ENCODE measurements at regions not wholly inside any gene's neighbourhood (a gene's known extent, or its start where the extent isn't known, plus 50 kb on each side); places are given as distances from the start of the nearest gene placed in this dataset.
A peak's percentile ranks its signal among the peaks of the same experiment; 100 is the strongest.

- no peak for DNase-seq
Measured at GRCh38 chr10:91335147-91335546, 75.0 kb upstream of the HECTD2 start.

DNA sequence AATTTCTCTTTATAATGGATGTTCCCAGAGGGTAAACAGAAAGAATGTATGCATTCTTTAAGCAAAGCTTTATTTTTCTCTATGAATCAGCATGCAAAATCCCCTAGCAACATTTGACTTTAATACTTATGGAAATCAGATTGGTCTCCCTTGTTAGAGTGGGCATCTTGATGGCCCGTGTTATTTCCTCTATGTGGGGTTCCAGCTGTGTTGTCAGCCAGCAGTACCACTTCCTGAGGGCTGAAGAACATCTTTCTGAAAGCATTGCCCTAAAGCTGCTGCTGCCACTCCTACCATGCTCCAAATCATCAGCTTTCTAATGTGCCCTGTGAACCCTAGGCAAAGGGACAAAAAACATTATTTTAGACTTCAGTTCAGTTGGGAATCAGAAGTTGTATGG is 70.4 kb upstream of the HECTD2 start:
- DNase-seq: no peak

- DNase-seq: no peak
Measured at GRCh38 chr10:91340613-91341362, 69.4 kb upstream of the HECTD2 start.

- no peak for DNase-seq
Measured at GRCh38 chr10:91341686-91342085, 68.5 kb upstream of the HECTD2 start.

DNA sequence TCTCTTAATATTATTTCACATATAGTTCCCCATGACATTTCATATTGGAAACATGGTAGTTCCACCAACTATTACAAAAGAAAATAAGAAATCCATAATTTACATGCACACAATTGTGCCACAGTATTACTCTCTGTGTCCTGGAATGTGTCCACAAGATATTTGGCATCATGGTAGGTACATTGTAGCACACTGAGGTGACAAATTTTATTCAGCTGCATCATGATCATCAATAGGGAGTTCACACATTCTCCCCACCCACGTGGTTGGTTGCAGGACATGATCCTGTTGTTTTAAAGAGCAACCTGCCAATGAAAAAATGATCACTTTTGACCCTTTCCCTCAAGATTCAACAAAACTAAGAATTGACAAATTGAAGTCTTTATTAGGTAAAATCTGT is 67.1 kb upstream of the HECTD2 start:
- DNase-seq: no peak

GRCh38 chr10:91344117-91344856 is 65.9 kb upstream of the HECTD2 start:
- DNase-seq: no peak

- no peak for DNase-seq
Measured at GRCh38 chr10:91345716-91346115, 64.4 kb upstream of the HECTD2 start.

GRCh38 chr10:91347529-91347928 is 62.6 kb upstream of the HECTD2 start:
- no peak for DNase-seq

- DNase-seq: peak; percentile 4
Measured at GRCh38 chr10:91349381-91349780, 60.8 kb upstream of the HECTD2 start.

DNA sequence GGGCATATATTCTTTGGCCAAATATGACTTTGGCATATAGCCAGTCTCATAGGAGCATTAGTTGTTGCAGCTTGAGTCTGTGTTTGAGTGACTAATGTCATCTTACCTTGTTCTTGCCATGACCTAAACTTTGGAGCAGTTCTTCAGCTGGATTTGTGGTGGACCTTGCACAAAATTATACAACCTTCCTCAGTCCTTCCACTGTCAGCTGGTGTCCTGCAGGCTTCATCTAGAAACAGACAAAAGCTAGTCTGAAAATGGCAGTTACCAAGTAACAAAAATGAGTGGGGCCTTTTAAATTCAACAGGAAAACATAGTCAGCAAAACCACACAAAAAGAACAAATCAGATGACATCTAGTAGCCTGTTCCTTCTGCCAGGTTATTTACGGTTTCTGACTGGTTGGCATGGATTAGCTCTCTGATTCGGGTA is 59.5 kb upstream of the HECTD2 start:
- DNase-seq: no peak

DNA sequence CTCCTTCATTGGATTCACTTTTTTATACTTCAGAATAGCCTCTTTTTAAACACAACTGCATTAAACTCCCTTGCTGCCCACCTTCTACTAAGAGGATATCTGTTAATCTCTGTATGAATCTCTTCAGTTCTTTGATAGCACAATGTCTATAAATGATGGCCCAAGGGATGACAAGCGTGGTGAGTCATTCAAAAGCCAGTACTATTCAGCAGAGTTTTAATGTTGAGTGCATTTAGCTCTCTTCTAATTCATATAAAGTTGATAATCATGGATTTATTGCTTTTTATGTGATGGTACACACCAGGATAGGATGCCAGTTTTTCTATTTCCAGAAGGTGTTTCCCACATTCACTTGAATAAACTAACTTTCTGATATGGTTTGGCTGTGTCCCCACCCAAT is 57.4 kb upstream of the HECTD2 start:
- no peak for DNase-seq

DNA sequence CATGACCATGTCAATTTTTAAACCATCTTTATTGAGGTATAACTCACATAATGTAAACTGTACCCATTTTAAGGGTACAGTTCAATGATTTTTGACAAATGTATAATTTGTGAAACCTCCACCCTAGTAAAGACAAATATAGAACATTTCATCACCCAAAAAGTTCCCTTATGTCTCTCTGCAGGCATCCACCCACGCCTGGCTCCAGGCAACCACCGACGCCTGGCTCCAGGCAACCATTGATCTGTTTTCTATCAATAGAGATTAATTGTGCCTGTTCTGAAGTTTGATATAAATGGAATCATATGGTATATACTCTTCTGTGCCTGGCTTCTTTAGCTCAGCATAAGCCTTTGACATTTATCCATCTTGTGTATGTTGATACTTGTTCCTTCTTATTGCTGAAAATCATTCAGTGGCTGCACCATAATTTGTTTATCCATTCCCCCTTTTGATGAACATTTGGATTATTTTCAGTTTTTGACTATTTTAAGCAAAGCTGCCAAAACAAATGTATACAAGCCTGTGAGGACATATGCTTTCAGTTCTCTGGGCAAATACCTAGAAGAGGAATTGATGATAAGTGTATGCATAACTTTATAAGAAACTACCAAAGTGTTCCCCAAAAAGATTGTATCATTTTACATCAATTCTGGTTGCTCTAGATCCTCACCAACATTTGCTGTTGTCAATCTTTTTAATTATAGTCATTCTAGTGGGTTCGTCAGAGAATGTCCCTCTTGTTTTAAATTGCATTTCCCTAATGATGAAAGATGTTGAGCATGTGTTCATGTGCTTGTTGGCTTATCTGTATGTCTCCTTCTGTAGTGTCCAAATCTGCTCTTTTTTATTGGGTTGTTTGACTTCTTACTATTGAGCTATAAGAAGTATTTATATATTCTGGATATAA is 55.7 kb upstream of the HECTD2 start:
- DNase-seq: no peak

DNA sequence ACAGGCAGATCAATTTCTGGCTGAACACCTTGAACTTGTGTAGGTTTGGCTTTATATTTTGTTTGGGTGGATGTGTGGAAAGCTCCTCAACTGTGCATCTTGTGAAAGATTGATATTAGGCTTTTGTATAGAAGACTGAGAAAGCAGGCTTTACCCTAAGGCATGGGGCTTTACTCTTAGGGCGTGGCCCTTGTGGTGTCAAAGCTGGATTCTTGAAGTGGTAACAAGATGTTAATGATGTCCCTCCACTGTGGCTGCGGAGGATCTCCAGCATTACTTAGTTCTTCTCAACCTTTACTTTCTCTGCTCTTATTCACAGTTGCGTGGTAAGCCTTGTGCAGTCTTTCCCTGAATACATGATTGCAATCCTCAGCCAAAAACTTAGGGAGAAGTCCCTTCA is 54.1 kb upstream of the HECTD2 start:
- DNase-seq: no peak

- no peak for DNase-seq
Measured at GRCh38 chr10:91357497-91357896, 52.6 kb upstream of the HECTD2 start.

Measured in midbrain (tissue), 1 donor.